AG09309 (cell line): ENCODE measurements at regions not wholly inside any gene's neighbourhood (a gene's known extent, or its start where the extent isn't known, plus 50 kb on each side); places are given as distances from the start of the nearest gene placed in this dataset.

ENCODE experiments used
- DNase-seq: peaks from one replicate; pipeline ENCODE4 v3.0.0-alpha.2; 2010; ENCODE audit warnings: low read depth
- H3K4me3 ChIP-seq: 2 replicates; pipeline ENCODE4 v1.5.1; 2011; ENCODE audit warnings: mild to moderate bottlenecking, low read depth, low read length, moderate library complexity; ENCODE audit not compliant: control insufficient read depth
- TF ChIP-seq, protein P1 (sequence below): IDR thresholded peaks from 2 replicates; pipeline ENCODE4 v1.5.1; 2011; ENCODE audit warnings: mild to moderate bottlenecking, low read depth, low read length, inconsistent platforms; ENCODE audit not compliant: insufficient read depth, control insufficient read depth; ENCODE audit errors: missing control alignments

DNA sequence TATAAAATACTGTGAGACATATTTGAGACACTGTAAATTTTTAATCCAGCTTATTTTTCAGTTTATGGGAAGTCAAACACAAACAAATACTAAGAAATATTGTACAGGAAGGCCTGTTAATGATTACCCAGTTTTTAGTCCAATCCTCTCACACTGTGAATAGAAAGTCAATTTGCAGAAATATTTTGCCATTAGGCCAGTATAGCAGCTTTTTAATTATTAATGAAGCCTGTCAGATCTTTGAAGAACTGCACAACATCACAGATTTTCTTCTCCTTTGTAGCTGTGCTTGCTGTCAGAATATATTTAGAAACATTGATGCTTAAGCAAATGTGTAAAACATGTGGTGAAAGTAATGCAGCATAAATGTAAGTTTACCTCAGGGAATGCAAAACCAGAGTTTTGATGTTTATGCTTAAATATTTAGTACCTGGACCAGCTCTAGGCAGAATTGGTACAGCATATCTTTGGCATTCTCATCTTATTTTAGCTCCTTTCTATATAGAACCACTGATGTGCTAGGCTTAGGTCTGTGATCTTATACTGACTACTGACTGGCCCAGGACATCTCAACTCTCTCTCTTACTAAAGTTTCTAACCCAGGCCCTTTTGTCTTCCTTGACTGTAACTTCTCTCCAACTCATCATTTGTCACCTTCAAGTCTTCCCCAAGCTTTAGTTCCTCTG lies 230.8 kb upstream of the NAV3 start:
- no peak overlapping the region for H3K4me3 ChIP-seq

DNA sequence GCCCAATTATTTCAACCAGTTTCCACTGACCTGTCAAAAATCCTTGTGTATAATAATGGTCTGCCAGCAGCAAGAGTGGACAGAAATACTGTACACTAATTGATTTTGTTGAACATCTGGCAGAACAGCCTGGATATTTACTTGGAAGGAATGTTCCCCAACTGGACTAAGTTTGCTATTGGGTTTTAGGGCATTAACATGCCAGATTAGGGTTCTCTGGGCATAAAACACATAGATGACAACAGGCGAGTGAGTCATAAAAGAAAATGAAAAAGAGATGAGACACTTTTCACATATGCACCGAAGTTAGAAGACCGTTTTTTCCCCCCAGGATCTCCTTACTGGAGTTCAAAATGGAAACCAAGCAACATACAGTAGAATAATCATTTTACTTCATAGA lies 236.3 kb upstream of the NAV3 start:
- TF ChIP-seq, protein P1, sequence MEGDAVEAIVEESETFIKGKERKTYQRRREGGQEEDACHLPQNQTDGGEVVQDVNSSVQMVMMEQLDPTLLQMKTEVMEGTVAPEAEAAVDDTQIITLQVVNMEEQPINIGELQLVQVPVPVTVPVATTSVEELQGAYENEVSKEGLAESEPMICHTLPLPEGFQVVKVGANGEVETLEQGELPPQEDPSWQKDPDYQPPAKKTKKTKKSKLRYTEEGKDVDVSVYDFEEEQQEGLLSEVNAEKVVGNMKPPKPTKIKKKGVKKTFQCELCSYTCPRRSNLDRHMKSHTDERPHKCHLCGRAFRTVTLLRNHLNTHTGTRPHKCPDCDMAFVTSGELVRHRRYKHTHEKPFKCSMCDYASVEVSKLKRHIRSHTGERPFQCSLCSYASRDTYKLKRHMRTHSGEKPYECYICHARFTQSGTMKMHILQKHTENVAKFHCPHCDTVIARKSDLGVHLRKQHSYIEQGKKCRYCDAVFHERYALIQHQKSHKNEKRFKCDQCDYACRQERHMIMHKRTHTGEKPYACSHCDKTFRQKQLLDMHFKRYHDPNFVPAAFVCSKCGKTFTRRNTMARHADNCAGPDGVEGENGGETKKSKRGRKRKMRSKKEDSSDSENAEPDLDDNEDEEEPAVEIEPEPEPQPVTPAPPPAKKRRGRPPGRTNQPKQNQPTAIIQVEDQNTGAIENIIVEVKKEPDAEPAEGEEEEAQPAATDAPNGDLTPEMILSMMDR: no peak
- no peak overlapping the region for H3K4me3 ChIP-seq
- no peak for DNase-seq

More for the DNA sequence above, 230.8 kb upstream of the NAV3 start:
- TF ChIP-seq, protein P1: no peak
- DNase-seq: no peak

DNA sequence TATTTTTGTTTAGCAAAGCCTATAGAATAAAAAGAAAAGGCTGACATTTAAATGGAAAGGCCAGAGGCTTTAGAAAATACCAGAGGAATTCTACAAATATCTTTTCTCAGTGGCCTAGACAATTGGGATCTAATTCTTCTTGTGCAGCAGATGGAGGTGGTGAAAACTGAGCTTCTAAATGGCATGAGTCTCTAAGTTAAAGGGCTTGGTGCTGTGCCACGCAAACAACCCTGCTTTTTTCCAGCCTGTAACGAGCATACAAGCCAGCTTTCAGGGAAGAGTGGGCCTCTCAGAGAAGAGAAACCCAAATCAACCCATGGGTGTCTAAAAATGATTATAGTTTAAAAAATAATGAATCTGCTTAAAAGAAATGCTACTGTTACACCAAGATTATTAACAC lies 237.9 kb upstream of the NAV3 start:
- DNase-seq: no peak
- no peak overlapping the region for H3K4me3 ChIP-seq
- TF ChIP-seq, protein P1: no peak

DNA sequence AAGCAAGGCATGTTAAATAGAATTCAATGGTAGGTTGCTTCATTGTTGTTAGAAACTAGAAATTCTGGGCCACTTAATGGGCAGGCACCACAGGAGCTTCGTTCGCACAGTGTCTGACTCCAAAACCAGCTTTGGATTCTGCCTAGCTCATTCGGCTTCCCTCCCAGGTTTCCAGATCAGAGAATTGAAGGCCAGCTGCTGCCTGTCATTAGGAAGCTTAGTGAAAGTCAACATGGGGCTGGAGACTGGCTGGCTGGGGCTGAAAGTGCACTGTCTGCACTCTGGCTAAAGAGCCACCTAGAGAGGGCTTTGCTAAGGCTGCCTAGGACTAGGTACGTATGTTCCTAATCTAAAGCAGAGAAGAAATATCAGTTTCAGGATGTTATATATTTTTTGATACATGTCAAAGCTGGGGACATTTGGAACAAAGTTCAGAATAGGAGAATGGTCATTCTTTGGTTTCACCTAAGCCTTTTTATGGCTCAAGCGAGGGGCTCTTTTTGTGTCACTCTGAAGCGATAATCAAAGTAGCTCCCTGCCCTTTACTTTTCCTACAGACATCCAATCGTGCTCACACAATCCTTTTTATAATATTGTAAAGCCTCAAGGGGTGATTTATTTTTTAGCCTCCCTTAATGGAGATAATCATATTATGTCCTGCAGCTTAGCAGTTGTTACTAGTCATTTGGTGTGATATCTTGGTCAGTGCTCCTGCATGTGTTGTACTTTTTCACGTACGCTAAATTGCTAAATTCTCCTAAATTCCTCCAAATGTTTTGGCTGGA lies 238.5 kb upstream of the NAV3 start:
- DNase-seq: no peak
- TF ChIP-seq, protein P1: no peak
- no peak overlapping the region for H3K4me3 ChIP-seq

DNA sequence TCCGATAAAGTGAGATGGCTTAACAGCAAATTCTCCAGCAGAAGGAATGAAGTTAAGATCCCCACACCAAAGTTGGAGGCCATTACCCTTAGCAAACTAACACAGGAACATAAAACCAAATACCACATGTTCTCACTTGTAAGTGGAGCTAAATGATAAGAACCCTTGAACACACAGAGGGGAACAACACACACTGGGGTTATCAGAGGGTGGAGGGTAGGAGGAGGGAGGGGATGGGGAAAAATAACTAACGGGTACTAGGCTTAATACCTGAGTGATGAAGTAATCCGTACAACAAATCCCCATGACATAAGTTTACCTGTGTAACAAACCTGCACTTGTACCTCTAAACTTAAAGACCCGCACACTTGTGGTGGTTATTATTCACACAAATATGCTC lies 240.4 kb upstream of the NAV3 start:
- H3K4me3 ChIP-seq: no peak overlapping the region
- DNase-seq: no peak
- TF ChIP-seq, protein P1: no peak

DNA sequence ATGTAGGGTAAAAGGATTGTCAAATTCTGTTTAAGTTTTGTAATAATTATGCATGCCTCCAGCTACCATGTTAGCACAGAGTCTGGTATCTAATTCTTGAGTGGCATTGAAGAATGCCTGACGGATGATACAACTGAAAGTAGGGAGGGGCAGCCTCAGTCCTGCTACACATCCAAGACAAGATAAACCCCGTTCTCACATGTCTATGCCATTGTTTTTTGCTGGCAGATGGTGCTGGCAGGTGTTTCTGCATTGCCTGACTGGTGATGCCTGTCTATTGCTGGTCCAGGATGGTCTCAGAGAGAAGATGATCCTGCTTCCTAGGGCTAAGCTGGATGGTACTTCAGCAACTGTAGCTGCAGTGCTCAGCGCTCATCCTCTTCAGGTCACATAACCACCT lies 245.8 kb upstream of the NAV3 start:
- TF ChIP-seq, protein P1: no peak
- DNase-seq: no peak
- H3K4me3 ChIP-seq: no peak overlapping the region
